Effector memory CD4-positive, alpha-beta T cell (primary cell): ENCODE measurements at regions not wholly inside any gene's neighbourhood (a gene's known extent, or its start where the extent isn't known, plus 50 kb on each side); places are given as distances from the start of the nearest gene placed in this dataset.

ENCODE experiments used
- DNase-seq, 3 donors: peaks; one replicate each; pipeline ENCODE4 v3.0.0-alpha.2; 2020
- H3K27ac ChIP-seq: 2 replicates; pipeline ENCODE4 v1.7.0; 2013; ENCODE audit warnings: mild to moderate bottlenecking, low read length, moderate library complexity; ENCODE audit not compliant: insufficient read depth, poor library complexity, severe bottlenecking
- H3K27me3 ChIP-seq: replicated peaks from 2 replicates; pipeline ENCODE4 v1.7.0; 2013; ENCODE audit warnings: mild to moderate bottlenecking, low read length; ENCODE audit not compliant: insufficient read depth, control insufficient read depth, poor library complexity, severe bottlenecking
- H3K36me3 ChIP-seq: 2 replicates; pipeline ENCODE4 v1.7.0; 2013; ENCODE audit warnings: mild to moderate bottlenecking, low read length, moderate library complexity; ENCODE audit not compliant: control insufficient read depth, insufficient read depth
- H3K4me1 ChIP-seq: 2 replicates; pipeline ENCODE4 v1.7.0; 2013; ENCODE audit warnings: low read length, mild to moderate bottlenecking; ENCODE audit not compliant: control insufficient read depth, insufficient read depth, poor library complexity, severe bottlenecking
- H3K4me3 ChIP-seq: 2 replicates; pipeline ENCODE4 v1.7.0; 2013; ENCODE audit warnings: low read length, low read depth, mild to moderate bottlenecking; ENCODE audit not compliant: insufficient read depth, poor library complexity, severe bottlenecking
- H3K9me3 ChIP-seq: 2 replicates; pipeline ENCODE4 v1.7.0; 2013; ENCODE audit warnings: mild to moderate bottlenecking, low read length, moderate library complexity; ENCODE audit not compliant: control insufficient read depth

DNA sequence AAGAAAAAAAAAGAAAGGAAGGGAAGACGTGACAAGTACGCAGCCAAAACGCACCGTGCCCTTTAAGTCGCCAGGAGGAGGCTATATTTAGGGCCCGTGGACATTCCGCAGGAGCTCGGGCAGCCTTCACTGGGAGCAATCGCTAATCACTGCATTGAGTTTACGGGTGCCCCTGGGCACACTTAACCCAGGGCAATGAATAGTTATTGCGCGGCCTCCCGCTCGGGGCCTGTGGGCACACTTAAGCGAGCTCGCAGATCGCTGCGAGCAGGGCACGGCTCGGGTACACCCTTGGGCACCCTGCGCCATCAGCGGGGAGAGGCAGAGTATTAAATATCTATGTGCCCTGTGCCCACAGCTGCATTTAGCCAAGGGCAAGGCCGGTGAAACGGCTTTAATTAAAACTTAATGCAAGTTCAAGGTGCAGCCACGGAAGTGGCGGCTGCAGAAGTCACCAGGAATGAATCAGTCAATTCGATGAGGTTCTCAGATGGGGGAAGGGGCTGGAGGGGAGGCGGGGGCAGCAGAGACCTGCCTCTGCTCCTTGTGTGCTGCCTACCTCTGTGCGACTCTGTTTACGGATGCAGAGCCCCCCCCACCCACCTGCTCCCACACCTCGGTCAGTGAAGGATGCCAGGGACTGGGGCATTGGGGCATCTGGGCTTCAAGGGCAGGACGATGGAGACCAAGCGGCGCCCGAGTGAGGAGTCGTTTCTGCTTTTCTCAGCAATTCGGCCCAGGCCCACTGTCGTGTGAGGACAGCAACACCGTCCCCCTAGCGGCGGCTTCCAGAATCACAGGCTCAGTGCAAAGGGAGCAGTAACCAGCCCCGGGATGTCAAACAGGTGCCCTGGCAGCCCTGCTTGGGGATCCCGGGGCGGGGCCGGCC, 51.8 kb upstream of the TARDBP start:
- Histone ChIP-seq H3K27ac (no peak overlapping the region), H3K27me3 (peaks cover 4% of the 10 kb centered on the region), H3K4me1 (peaks cover 5% of the 10 kb centered on the region), H3K4me3 (no peak overlapping the region), H3K9me3 (no peaks in the 10 kb centered on the region), H3K36me3 (no peaks in the 10 kb centered on the region)
- peak; percentile 38 to 52 (median 46) for DNase-seq

- H3K27ac ChIP-seq: no peak overlapping the region
- H3K9me3 ChIP-seq: no peaks in the 10 kb centered on the region
- H3K4me3 ChIP-seq: no peak overlapping the region
- no peaks in the 10 kb centered on the region for H3K36me3 ChIP-seq
- peaks cover 4% of the 10 kb centered on the region for H3K27me3 ChIP-seq
- no peak for DNase-seq
- peaks cover 5% of the 10 kb centered on the region for H3K4me1 ChIP-seq
Measured at GRCh38 chr1:10961300-10961833, 51.1 kb upstream of the TARDBP start.

- DNase-seq: no peak
- no peak overlapping the region for H3K27ac ChIP-seq
- H3K9me3 ChIP-seq: no peaks in the 10 kb centered on the region
- peaks cover 4% of the 10 kb centered on the region for H3K27me3 ChIP-seq
- H3K36me3 ChIP-seq: no peaks in the 10 kb centered on the region
- H3K4me1 ChIP-seq: peaks cover 5% of the 10 kb centered on the region
- no peak overlapping the region for H3K4me3 ChIP-seq
Measured at GRCh38 chr1:10962483-10962882, 50.0 kb upstream of the TARDBP start.
